OCI-LY3 (cell line): ENCODE measurements at regions not wholly inside any gene's neighbourhood (a gene's known extent, or its start where the extent isn't known, plus 50 kb on each side); places are given as distances from the start of the nearest gene placed in this dataset.

Experiments used
- CTCF ChIP-seq: fragments of 200-600, 300-600 bp; sonication (generic); IDR thresholded peaks from 2 replicates; pipeline ENCODE4 v1.5.1; 2014; ENCODE audit warnings: antibody characterized with exemption, low read length, low read depth
- EZH2phosphoT487 ChIP-seq: fragments of 200-600 bp; shearing (Covaris generic); IDR thresholded peaks from 2 replicates; pipeline ENCODE4 v1.6.1; 2018; ENCODE audit warnings: antibody characterized with exemption, mixed run types, low read depth

- peak; percentile 98 for TF ChIP-seq CTCF
- TF ChIP-seq EZH2phosphoT487, result no peak
Measured at GRCh38 chr1:219812491-219813203, 115.7 kb downstream of the SLC30A10 start.
